HCT116 (cell line): ENCODE measurements at regions not wholly inside any gene's neighbourhood (a gene's known extent, or its start where the extent isn't known, plus 50 kb on each side); places are given as distances from the start of the nearest gene placed in this dataset.

Experiments used
- ATAC-seq: fragments of 200-7000 bp; cut with Tn5 transposase; 2 replicates; pipeline ENCODE4 v1.9.1; 2020; ENCODE audit warnings: mild to moderate bottlenecking, moderate library complexity
- BruUV-seq: library from RNA; stranded (reverse); fragments of 400-500 nt; replicated peaks from 2 replicates; lab custom pipeline; 2021; lab: Mats Ljungman, UMichigan
- CTCF ChIA-PET: fragments of 300-600 bp; sonication (Branson Sonifier 250); formaldehyde crosslinking; loops from one replicate; lab custom pipeline; 2021; ENCODE audit warnings: antibody characterized with exemption; lab: Charles Lee
- POLR2A ChIA-PET: fragments of 300-600, 350-600 bp; sonication (Branson Sonifier 250); formaldehyde crosslinking; loops from one replicate; lab custom pipeline; 2021; ENCODE audit warnings: antibody characterized with exemption; lab: Charles Lee
- RAD21 ChIA-PET, 2 experiments: fragments of 300-600 bp; sonication (Branson Sonifier 250); formaldehyde crosslinking; loops; one replicate each; lab custom pipeline; 2023; ENCODE audit warnings: low total read pairs in 2 of 2; ENCODE audit not compliant: uncharacterized antibody in 2 of 2, unreplicated experiment in 2 of 2, low non-redundant PET in 1 of 2; lab: Charles Lee
- DNase-seq: peaks from one replicate; pipeline ENCODE4 v3.0.0-alpha.2; 2010; ENCODE audit warnings: low read depth, low spot score
- H2AFZ ChIP-seq: fragments of 200-600 bp; shearing (Covaris generic), sonication (generic); 2 replicates; pipeline ENCODE4 v1.6.1; 2017; ENCODE audit warnings: low read depth, mixed run types, mixed read lengths, antibody characterized with exemption, low read length; ENCODE audit not compliant: poor library complexity, severe bottlenecking
- H3K27ac ChIP-seq: 2 replicates; pipeline ENCODE4 v1.5.1; 2012; ENCODE audit warnings: low read depth, low read length
- H3K27me3 ChIP-seq: fragments of 200-600 bp; sonication (generic); 2 replicates; pipeline ENCODE4 v1.6.1; 2016; ENCODE audit warnings: mixed run types, low read length, mixed read lengths; ENCODE audit not compliant: insufficient read depth
- H3K36me3 ChIP-seq, 2 experiments: fragments of 200-500 bp in 1 of 2; fragments of 200-600 bp in 1 of 2; sonication (Bioruptor generic) in 1 of 2; sonication (generic) in 1 of 2; 2 replicates each; pipeline versions ENCODE4 v1.5.1 to v1.6.1; 2014 to 2016; ENCODE audit warnings: low read length in 2 of 2, inconsistent platforms in 1 of 2, mixed read lengths in 1 of 2, mixed run types in 1 of 2; ENCODE audit not compliant: insufficient read depth in 2 of 2, control insufficient read depth in 1 of 2
- H3K4me1 ChIP-seq, 2 experiments: fragments of 200-600 bp in 1 of 2; sonication (generic) in 1 of 2; 2 replicates each; pipeline versions ENCODE4 v1.5.1 to v1.6.1; 2012 to 2017; ENCODE audit warnings: low read length in 2 of 2, inconsistent platforms in 1 of 2, mild to moderate bottlenecking in 1 of 2, mixed read lengths in 1 of 2, mixed run types in 1 of 2, moderate library complexity in 1 of 2; ENCODE audit not compliant: insufficient read depth in 2 of 2, control insufficient read depth in 1 of 2
- H3K4me2 ChIP-seq: fragments of 200-600 bp; sonication (generic); 2 replicates; pipeline ENCODE4 v1.6.1; 2017; ENCODE audit warnings: mixed run types, low read length, mixed read lengths
- H3K4me3 ChIP-seq, 2 experiments: fragments of 200-600 bp in 1 of 2; sonication (generic) in 1 of 2; replicated peaks in 1 of 2; 2 replicates each; pipeline ENCODE4 v1.5.1; 2011 to 2016; ENCODE audit warnings: low read length in 2 of 2, control low read depth in 1 of 2, low read depth in 1 of 2, mild to moderate bottlenecking in 1 of 2, mixed read lengths in 1 of 2, mixed run types in 1 of 2
- H3K79me2 ChIP-seq: fragments of 200-600 bp; sonication (generic); 2 replicates; pipeline ENCODE4 v1.6.1; 2017; ENCODE audit warnings: mild to moderate bottlenecking, mixed run types, low read length, moderate library complexity, mixed read lengths; ENCODE audit not compliant: insufficient read depth
- H3K9ac ChIP-seq: fragments of 200-600 bp; sonication (generic); 2 replicates; pipeline ENCODE4 v1.6.1; 2016; ENCODE audit warnings: low read length, mixed read lengths
- H3K9me2 ChIP-seq: fragments of 200-600 bp; sonication (generic), shearing (Covaris generic); 2 replicates; pipeline ENCODE4 v1.6.1; 2017; ENCODE audit warnings: mixed run types, mild to moderate bottlenecking, moderate library complexity; ENCODE audit not compliant: insufficient read depth
- H3K9me3 ChIP-seq, 2 experiments: fragments of 200-500 bp in 1 of 2; fragments of 200-600 bp in 1 of 2; sonication (Bioruptor generic) in 1 of 2; sonication (generic) in 1 of 2; 2 replicates each; pipeline ENCODE4 v1.6.1; 2014 to 2017; ENCODE audit warnings: low read length in 2 of 2, mixed read lengths in 2 of 2, inconsistent platforms in 1 of 2, low read depth in 1 of 2, mild to moderate bottlenecking in 1 of 2, mixed run types in 1 of 2, moderate library complexity in 1 of 2; ENCODE audit not compliant: control insufficient read depth in 1 of 2, insufficient read depth in 1 of 2
- H4K20me1 ChIP-seq: fragments of 200-600 bp; sonication (generic), shearing (Covaris generic); 2 replicates; pipeline ENCODE4 v1.6.1; 2017; ENCODE audit warnings: mixed run types, mild to moderate bottlenecking, moderate library complexity; ENCODE audit not compliant: insufficient read depth
- CBX3 ChIP-seq: IDR thresholded peaks from 2 replicates; pipeline ENCODE4 v1.6.1; 2012; ENCODE audit warnings: low read depth
- CEBPB ChIP-seq: IDR thresholded peaks from 2 replicates; pipeline ENCODE4 v1.6.1; 2012; ENCODE audit warnings: low read depth
- EGR1 ChIP-seq: IDR thresholded peaks from 2 replicates; pipeline ENCODE4 v1.6.1; 2012; ENCODE audit warnings: low read depth
- ELF1 ChIP-seq: IDR thresholded peaks from 2 replicates; pipeline ENCODE4 v1.6.1; 2012; ENCODE audit warnings: low read depth, borderline replicate concordance
- EZH2 ChIP-seq: fragments of 200-600 bp; sonication (generic); IDR thresholded peaks from 2 replicates; pipeline ENCODE4 v1.6.1; 2017; ENCODE audit warnings: antibody characterized with exemption, mixed run types
- JUND ChIP-seq: IDR thresholded peaks from 2 replicates; pipeline ENCODE4 v1.6.1; 2012
- POLR2A ChIP-seq: IDR thresholded peaks from 2 replicates; pipeline ENCODE4 v1.7.0; 2011; ENCODE audit warnings: borderline replicate concordance; ENCODE audit not compliant: insufficient read depth, insufficient read length; ENCODE audit errors: extremely low read depth
- SRF ChIP-seq: IDR thresholded peaks from 2 replicates; pipeline ENCODE4 v1.6.1; 2012; ENCODE audit warnings: low read depth
- YY1 ChIP-seq: IDR thresholded peaks from 2 replicates; pipeline ENCODE4 v1.6.1; 2011; ENCODE audit warnings: low read length, low read depth, moderate library complexity, mild to moderate bottlenecking; ENCODE audit not compliant: insufficient replicate concordance; ENCODE audit errors: extremely low read depth
- ZNF274 ChIP-seq: fragments of 200-500 bp; sonication (Bioruptor generic); IDR thresholded peaks from 2 replicates; pipeline ENCODE4 v1.6.1; 2014; ENCODE audit warnings: mild to moderate bottlenecking, low read depth, low read length, inconsistent platforms
- intact Hi-C: fragments of 100-400 bp; cut with micrococcal nuclease; formaldehyde crosslinking; loops from 2 replicates; pipeline ENCODE4 v1.10.0; 2022
- TF ChIP-seq, protein P1 (sequence below), 3 experiments: fragments of 200-600 bp in 1 of 3; sonication (generic) in 1 of 3; IDR thresholded peaks in 2 of 3; conservative IDR thresholded peaks in 1 of 3; 2 replicates each; pipeline ENCODE4 v1.5.1; 2012 to 2017; ENCODE audit warnings: low read depth in 2 of 3, low read length in 2 of 3, antibody characterized with exemption in 1 of 3, borderline replicate concordance in 1 of 3, control low read depth in 1 of 3, mild to moderate bottlenecking in 1 of 3, mixed read lengths in 1 of 3, mixed run types in 1 of 3, moderate library complexity in 1 of 3; ENCODE audit not compliant: insufficient read depth in 1 of 3
- TF ChIP-seq, protein P2 (sequence below): IDR thresholded peaks from 2 replicates; pipeline ENCODE4 v1.6.1; 2012; ENCODE audit warnings: low read depth
- TF ChIP-seq, protein P3 (sequence below): IDR thresholded peaks from 2 replicates; pipeline ENCODE4 v1.6.1; 2012

DNA sequence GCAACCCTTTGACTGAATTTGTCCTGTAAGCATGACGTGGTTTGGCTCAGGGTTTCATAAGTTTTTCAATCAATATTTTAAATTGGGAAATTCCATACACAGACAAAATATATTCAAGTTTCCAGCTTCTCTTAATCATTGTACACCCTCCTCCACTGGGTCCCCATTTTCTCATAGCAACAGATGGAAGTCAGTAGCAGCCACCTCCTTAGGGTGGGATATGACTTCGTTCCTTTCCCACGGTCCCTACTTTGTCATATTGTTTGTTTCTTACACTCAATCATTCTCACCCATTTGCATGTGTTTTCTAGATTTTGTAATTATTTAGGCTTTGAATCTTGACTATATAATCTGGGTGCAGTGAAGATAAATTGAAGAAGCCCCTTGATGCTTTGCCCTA, 664.5 kb upstream of the IGFBP7 start:
- ChIA-PET POLR2A (no interaction called here), RAD21 (no interaction called here), CTCF (no interaction called here)
- Histone ChIP-seq H3K79me2 (no peaks in the 10 kb centered on the region), H2AFZ (no peak overlapping the region), H3K36me3 (no peaks in the 10 kb centered on the region), H3K9me2 (no peaks in the 10 kb centered on the region), H3K4me1 (no peaks in the 10 kb centered on the region), H4K20me1 (no peaks in the 10 kb centered on the region), H3K4me2 (no peak overlapping the region), H3K27ac (no peak overlapping the region), H3K4me3 (no peak overlapping the region), H3K27me3 (no peaks in the 10 kb centered on the region), H3K9me3 (peaks cover 5 to 13% of the 10 kb centered on the region in 2 experiments; a peak in 2 of 4 replicates), H3K9ac (no peak overlapping the region)
- no peak for DNase-seq
- ATAC-seq: no peak
- intact Hi-C loops: no loop called here
- TF ChIP-seq EZH2: no peak
- TF ChIP-seq, protein P1, sequence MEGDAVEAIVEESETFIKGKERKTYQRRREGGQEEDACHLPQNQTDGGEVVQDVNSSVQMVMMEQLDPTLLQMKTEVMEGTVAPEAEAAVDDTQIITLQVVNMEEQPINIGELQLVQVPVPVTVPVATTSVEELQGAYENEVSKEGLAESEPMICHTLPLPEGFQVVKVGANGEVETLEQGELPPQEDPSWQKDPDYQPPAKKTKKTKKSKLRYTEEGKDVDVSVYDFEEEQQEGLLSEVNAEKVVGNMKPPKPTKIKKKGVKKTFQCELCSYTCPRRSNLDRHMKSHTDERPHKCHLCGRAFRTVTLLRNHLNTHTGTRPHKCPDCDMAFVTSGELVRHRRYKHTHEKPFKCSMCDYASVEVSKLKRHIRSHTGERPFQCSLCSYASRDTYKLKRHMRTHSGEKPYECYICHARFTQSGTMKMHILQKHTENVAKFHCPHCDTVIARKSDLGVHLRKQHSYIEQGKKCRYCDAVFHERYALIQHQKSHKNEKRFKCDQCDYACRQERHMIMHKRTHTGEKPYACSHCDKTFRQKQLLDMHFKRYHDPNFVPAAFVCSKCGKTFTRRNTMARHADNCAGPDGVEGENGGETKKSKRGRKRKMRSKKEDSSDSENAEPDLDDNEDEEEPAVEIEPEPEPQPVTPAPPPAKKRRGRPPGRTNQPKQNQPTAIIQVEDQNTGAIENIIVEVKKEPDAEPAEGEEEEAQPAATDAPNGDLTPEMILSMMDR (IDR thresholded peaks at IDR 0.05 in 2 of 3, conservative IDR thresholded peaks at IDR 0.05 in 1 of 3; ENCODE audit: borderline replicate concordance in 1 of 3, insufficient read depth in 1 of 3, low read depth in 2 of 3, low read length in 2 of 3): no peak
- no peak for TF ChIP-seq CBX3
- no peak for TF ChIP-seq POLR2A
- no TSS peak for BruUV-seq

DNA sequence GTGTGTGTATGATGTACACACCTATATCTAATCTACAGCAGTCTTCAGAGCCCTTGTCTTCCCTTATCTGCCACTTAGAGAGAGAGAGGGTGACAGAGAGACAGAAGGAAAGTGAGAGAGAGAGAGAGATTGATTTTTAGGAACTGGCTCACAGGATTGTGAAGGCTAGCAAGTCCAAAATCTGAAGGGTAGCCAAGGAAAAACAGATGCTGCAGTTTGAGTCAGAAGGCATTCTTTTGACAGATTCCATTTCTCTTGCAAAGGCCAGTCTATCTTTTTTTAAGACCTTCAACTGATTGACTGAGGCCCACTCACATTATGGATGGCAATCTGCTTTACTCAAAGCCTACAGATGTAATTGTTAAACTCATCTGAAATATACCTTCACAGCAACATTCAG, 664.0 kb upstream of the IGFBP7 start:
- RAD21 ChIA-PET: no interaction called here
- H3K27me3 ChIP-seq: no peaks in the 10 kb centered on the region
- H3K79me2 ChIP-seq: no peaks in the 10 kb centered on the region
- DNase-seq (no peak), ATAC-seq (no peak)
- intact Hi-C loops: no loop called here
- no peak overlapping the region for H3K4me3 ChIP-seq
- H2AFZ ChIP-seq: no peak overlapping the region
- H4K20me1 ChIP-seq: no peaks in the 10 kb centered on the region
- no peak overlapping the region for H3K27ac ChIP-seq
- POLR2A ChIA-PET: no interaction called here
- H3K4me2 ChIP-seq: no peak overlapping the region
- no peaks in the 10 kb centered on the region for H3K4me1 ChIP-seq
- H3K9me2 ChIP-seq: no peaks in the 10 kb centered on the region
- H3K9me3 ChIP-seq: peaks cover 5 to 13% of the 10 kb centered on the region in 2 experiments; a peak in 2 of 4 replicates
- H3K9ac ChIP-seq: no peak overlapping the region
- no peaks in the 10 kb centered on the region for H3K36me3 ChIP-seq
- BruUV-seq: no TSS peak
- CTCF ChIA-PET: no interaction called here
- TF ChIP-seq CEBPB (no peak), JUND (no peak), SRF (no peak), EZH2 (no peak), EGR1 (no peak), ELF1 (no peak), CBX3 (no peak), ZNF274 (no peak), YY1 (no peak)
- TF ChIP-seq, protein P1 (IDR thresholded peaks at IDR 0.05 in 2 of 3, conservative IDR thresholded peaks at IDR 0.05 in 1 of 3; ENCODE audit: borderline replicate concordance in 1 of 3, insufficient read depth in 1 of 3, low read depth in 2 of 3, low read length in 2 of 3): no peak
- TF ChIP-seq, protein P2, sequence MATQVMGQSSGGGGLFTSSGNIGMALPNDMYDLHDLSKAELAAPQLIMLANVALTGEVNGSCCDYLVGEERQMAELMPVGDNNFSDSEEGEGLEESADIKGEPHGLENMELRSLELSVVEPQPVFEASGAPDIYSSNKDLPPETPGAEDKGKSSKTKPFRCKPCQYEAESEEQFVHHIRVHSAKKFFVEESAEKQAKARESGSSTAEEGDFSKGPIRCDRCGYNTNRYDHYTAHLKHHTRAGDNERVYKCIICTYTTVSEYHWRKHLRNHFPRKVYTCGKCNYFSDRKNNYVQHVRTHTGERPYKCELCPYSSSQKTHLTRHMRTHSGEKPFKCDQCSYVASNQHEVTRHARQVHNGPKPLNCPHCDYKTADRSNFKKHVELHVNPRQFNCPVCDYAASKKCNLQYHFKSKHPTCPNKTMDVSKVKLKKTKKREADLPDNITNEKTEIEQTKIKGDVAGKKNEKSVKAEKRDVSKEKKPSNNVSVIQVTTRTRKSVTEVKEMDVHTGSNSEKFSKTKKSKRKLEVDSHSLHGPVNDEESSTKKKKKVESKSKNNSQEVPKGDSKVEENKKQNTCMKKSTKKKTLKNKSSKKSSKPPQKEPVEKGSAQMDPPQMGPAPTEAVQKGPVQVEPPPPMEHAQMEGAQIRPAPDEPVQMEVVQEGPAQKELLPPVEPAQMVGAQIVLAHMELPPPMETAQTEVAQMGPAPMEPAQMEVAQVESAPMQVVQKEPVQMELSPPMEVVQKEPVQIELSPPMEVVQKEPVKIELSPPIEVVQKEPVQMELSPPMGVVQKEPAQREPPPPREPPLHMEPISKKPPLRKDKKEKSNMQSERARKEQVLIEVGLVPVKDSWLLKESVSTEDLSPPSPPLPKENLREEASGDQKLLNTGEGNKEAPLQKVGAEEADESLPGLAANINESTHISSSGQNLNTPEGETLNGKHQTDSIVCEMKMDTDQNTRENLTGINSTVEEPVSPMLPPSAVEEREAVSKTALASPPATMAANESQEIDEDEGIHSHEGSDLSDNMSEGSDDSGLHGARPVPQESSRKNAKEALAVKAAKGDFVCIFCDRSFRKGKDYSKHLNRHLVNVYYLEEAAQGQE: no peak
- TF ChIP-seq, protein P3, sequence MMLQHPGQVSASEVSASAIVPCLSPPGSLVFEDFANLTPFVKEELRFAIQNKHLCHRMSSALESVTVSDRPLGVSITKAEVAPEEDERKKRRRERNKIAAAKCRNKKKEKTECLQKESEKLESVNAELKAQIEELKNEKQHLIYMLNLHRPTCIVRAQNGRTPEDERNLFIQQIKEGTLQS: no peak
